Common myeloid progenitor, CD34-positive (primary cell): ENCODE measurements at regions not wholly inside any gene's neighbourhood (a gene's known extent, or its start where the extent isn't known, plus 50 kb on each side); places are given as distances from the start of the nearest gene placed in this dataset.

Experiments
- CTCF ChIA-PET: fragments of 350-600 bp; sonication (Branson Sonifier 250); formaldehyde crosslinking; loops from one replicate; lab custom pipeline; 2021; ENCODE audit warnings: antibody characterized with exemption; lab: Charles Lee
- POLR2A ChIA-PET: fragments of 350-600 bp; sonication (Branson Sonifier 250); formaldehyde crosslinking; loops from one replicate; lab custom pipeline; 2021; ENCODE audit warnings: antibody characterized with exemption; lab: Charles Lee
- DNase-seq, 3 donors: peaks; one replicate each; pipeline versions ENCODE4 v3.0.0 to v3.0.0-alpha.2; 2013
- H3K27ac ChIP-seq, 2 experiments: 1 replicate in 1 of 2; 2 replicates in 1 of 2; pipeline ENCODE4 v1.7.0; 2013; ENCODE audit warnings: inconsistent platforms in 2 of 2, low read length in 2 of 2, mild to moderate bottlenecking in 2 of 2, low read depth in 1 of 2, moderate library complexity in 1 of 2; ENCODE audit not compliant: severe bottlenecking in 2 of 2, insufficient read depth in 1 of 2, poor library complexity in 1 of 2
- H3K27me3 ChIP-seq, 5 experiments: replicated peaks in 2 of 5; 1 replicate in 3 of 5; 2 replicates in 2 of 5; pipeline versions ENCODE4 v1.6.1 to v1.7.0; 2013; ENCODE audit warnings: low read length in 4 of 5, mild to moderate bottlenecking in 2 of 5, moderate library complexity in 2 of 5, inconsistent platforms in 1 of 5; ENCODE audit not compliant: insufficient read depth in 5 of 5, control insufficient read depth in 4 of 5
- H3K36me3 ChIP-seq, 4 experiments: 1 replicate in 2 of 4; 2 replicates in 2 of 4; pipeline versions ENCODE4 v1.6.1 to v1.7.0; 2013; ENCODE audit warnings: low read length in 3 of 4, control low read depth in 1 of 4, mild to moderate bottlenecking in 1 of 4; ENCODE audit not compliant: control insufficient read depth in 4 of 4, insufficient read depth in 4 of 4
- H3K4me1 ChIP-seq, 4 experiments: 1 replicate in 3 of 4; 2 replicates in 1 of 4; pipeline versions ENCODE4 v1.6.1 to v1.7.1; 2013; ENCODE audit warnings: low read length in 3 of 4, mild to moderate bottlenecking in 3 of 4, control low read depth in 1 of 4, inconsistent platforms in 1 of 4, moderate library complexity in 1 of 4; ENCODE audit not compliant: control insufficient read depth in 4 of 4, insufficient read depth in 4 of 4; ENCODE audit errors: control extremely low read depth in 1 of 4
- H3K4me3 ChIP-seq, 7 experiments: 1 replicate in 4 of 7; 2 replicates in 3 of 7; pipeline versions ENCODE4 v1.5.1 to v1.7.0; 2013; ENCODE audit warnings: mild to moderate bottlenecking in 7 of 7, low read length in 6 of 7, moderate library complexity in 6 of 7, inconsistent platforms in 2 of 7, low read depth in 2 of 7, control low read depth in 1 of 7; ENCODE audit not compliant: insufficient read depth in 4 of 7, control insufficient read depth in 1 of 7; ENCODE audit errors: extremely low read depth in 1 of 7
- H3K9me3 ChIP-seq, 5 experiments: 1 replicate in 4 of 5; 2 replicates in 1 of 5; pipeline versions ENCODE4 v1.6.1 to v1.7.1; 2013; ENCODE audit warnings: low read length in 4 of 5, mild to moderate bottlenecking in 2 of 5, inconsistent platforms in 1 of 5, low read depth in 1 of 5, moderate library complexity in 1 of 5; ENCODE audit not compliant: control insufficient read depth in 4 of 5, insufficient read depth in 2 of 5; ENCODE audit errors: control extremely low read depth in 1 of 5
- WGBS: methylation state at CpG from one replicate; pipeline ENCODE4 v1.1.5; 2013; ENCODE audit not compliant: insufficient coverage; 5-methylcytosine and 5-hydroxymethylcytosine counted together

DNA sequence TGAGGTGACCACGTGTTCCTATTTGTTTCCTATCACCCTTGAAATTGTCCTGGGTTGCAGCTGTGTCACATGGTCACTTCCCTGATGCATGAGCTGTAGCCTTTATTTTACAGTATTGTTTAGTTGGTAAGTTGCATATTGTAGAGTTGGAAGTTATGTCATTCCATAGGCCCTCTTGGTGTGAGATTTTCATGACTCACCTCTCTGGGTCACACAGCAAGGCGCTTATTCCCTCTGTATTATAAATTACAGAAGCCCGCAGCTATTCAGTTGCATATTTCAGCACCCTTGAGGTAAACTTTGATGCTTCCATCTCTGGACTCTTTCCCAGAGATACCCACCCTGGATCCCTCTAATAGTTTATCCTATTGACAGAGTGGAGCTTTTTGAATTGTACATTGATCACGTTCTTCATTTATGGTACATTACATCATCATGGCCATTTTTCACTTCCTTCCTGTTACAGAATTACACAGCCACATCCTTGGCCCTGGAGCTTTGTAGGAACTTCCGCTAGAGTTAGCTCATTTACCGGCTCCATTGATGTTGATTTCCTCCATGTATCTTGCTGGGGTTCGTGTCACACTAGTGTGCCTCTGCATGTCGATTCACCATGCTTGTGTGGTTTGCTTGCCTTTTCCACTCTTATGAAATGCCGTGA lies 543.1 kb upstream of the RGMA start:
- Histone ChIP-seq H3K27me3 (peaks cover 0 to 2% (median 0%) of the 10 kb centered on the region in 5 experiments), H3K4me3 (no peak overlapping the region), H3K36me3 (no peaks in the 10 kb centered on the region), H3K4me1 (no peaks in the 10 kb centered on the region), H3K27ac (no peak overlapping the region), H3K9me3 (peaks cover 0 to 3% (median 2%) of the 10 kb centered on the region in 5 experiments)
- ChIA-PET POLR2A (no interaction called here), CTCF (interaction anchor here (0.6 to 0.8 kb wide), 2 partner anchors 503 to 888 kb away, joined by 3 read pairs; no protein-coding TSS in a partner anchor)
- 89% methylated on average over 9 of the region's 9 CpGs for WGBS
- no peak for DNase-seq

DNA sequence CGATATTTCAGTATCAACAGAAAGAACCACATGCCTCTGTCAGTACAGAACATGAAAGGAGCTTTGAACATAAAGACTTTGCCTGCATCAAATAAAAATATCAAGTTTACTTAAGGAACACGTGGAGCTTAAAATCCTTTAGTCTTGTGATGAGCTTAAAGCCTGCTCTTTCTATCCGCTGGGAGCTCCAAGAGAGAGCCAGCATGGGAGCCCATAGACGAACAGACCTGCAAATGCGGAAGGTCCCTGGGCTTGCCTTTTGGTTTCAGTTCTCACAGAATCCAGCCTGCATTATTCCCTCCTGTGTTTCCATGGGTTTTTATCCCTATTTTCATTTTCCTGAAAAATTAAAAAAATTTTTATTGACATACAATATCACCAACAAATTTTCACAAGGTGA lies 530.6 kb upstream of the RGMA start:
- DNase-seq: no peak
- Histone ChIP-seq H3K36me3 (no peaks in the 10 kb centered on the region), H3K27ac (no peak overlapping the region), H3K4me3 (no peak overlapping the region), H3K27me3 (peaks cover 0 to 20% (median 4%) of the 10 kb centered on the region in 5 experiments), H3K4me1 (no peaks in the 10 kb centered on the region), H3K9me3 (no peaks in the 10 kb centered on the region)
- ChIA-PET CTCF (no interaction called here), POLR2A (no interaction called here)
- WGBS: 83% methylated on average over 5 of the region's 5 CpGs

DNA sequence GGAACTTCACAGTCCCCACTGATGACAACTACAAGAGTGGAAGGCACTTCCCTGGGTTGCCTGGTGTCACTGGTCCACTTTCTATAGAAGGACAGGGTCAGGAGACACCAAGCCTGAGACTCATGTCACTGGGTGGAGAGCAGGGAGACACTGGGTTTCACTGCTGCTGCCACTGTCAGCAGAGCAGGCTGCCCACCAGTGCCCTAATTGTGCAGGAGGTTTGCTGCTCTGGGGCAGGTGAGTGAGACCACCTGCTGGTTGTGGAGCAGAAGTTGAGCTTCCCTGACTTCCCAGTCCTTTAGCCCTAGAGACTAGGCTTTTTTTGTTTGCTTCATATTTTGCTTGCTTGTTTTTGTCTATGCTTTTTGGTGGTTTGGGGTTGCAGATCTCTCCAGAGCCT lies 528.4 kb upstream of the RGMA start:
- no peaks in the 10 kb centered on the region for H3K9me3 ChIP-seq
- no peak overlapping the region for H3K4me3 ChIP-seq
- DNase-seq: peak in 2 of 3 donors; percentile 2 to 10
- ChIA-PET POLR2A (no interaction called here), CTCF (no interaction called here)
- peaks cover 0 to 19% (median 4%) of the 10 kb centered on the region in 5 experiments for H3K27me3 ChIP-seq
- no peak overlapping the region for H3K27ac ChIP-seq
- H3K36me3 ChIP-seq: no peaks in the 10 kb centered on the region
- H3K4me1 ChIP-seq: no peaks in the 10 kb centered on the region

DNA sequence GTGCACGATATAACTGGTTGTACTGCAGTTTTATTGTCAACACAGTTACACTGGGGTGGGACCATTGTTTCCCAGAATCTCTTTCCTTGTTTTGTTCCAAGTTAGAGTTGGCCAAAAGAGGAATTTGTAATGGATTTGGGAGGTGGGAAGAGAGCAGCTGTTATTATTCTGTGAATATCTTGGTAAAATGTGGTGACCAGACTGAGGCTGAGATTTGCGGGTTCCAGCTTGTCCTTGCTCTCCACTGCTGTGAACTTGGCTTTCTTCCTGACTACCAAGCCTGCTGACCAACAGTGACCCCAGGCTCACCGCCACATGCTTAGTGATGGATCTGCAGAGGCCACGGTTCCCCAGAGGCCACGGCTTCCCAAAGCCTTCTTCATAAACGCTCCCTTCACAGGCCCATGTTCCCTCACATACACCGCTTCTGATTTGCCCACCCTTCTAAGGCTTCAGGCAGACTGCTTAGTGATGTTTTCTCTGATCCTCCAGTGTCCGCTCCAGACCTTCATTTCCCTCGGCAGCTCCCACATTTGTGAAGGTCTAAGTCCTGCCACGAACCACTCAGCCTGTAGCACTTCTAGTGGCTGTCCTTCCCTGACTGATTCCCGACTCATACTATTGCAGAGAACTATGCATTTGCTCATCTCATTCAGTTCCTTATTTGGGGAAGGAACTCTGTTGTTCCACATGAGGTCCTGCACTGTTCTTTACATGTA lies 525.5 kb upstream of the RGMA start:
- ChIA-PET CTCF (no interaction called here), POLR2A (no interaction called here)
- no peaks in the 10 kb centered on the region for H3K9me3 ChIP-seq
- no peak overlapping the region for H3K4me3 ChIP-seq
- H3K27ac ChIP-seq: no peak overlapping the region
- no peaks in the 10 kb centered on the region for H3K4me1 ChIP-seq
- DNase-seq: no peak
- no peaks in the 10 kb centered on the region for H3K36me3 ChIP-seq
- WGBS: 90% methylated on average over 10 of the region's 11 CpGs
- peaks cover 0 to 15% (median 3%) of the 10 kb centered on the region in 5 experiments for H3K27me3 ChIP-seq

DNA sequence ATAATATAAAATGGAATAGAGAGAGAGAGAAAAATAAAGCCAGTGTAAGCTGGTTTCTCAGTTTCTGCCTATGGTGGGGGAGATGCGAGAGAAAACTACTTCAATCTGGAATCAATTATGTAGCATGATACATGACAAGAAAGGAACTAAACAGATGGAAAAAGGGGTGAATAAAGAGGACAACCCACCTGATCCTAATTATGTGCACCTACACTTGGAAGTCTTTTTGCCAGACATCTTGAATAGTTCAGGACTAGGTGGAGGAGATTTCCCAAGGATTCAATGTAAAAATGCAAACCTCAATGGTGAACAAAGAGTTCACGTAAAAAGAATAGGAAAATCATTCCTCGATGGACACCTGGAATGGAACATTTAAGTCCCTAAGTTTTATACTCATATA lies 524.4 kb upstream of the RGMA start:
- CTCF ChIA-PET: no interaction called here
- Histone ChIP-seq H3K4me3 (no peak overlapping the region), H3K27me3 (peaks cover 0 to 10% (median 4%) of the 10 kb centered on the region in 5 experiments), H3K9me3 (no peaks in the 10 kb centered on the region), H3K36me3 (no peaks in the 10 kb centered on the region), H3K4me1 (no peaks in the 10 kb centered on the region), H3K27ac (no peak overlapping the region)
- no peak for DNase-seq
- POLR2A ChIA-PET: no interaction called here
- WGBS: no CpG with 5 or more reads among the region's 3 CpGs

DNA sequence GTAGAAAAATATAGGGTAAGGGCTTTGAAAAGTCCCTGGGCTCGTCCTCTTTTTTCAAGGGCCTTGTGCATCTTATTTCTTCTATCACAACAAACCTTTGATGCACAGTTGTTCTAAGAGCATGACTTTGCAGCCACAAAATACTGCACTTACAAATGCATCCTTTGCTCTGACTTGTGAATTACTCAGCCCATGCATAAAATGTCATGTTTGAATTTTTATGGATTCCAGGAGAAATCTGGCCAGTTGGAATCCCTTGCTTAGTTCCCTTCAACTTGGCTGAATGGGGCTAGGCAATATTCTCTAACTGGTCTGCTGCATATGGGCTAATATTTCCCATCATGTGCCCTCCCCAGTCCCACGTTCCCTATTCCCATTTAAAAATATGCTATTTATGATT lies 523.9 kb upstream of the RGMA start:
- no peak overlapping the region for H3K4me3 ChIP-seq
- no peak overlapping the region for H3K27ac ChIP-seq
- H3K9me3 ChIP-seq: no peaks in the 10 kb centered on the region
- POLR2A ChIA-PET: no interaction called here
- no peak for DNase-seq
- WGBS: no CpG with 5 or more reads among the region's 2 CpGs
- no peaks in the 10 kb centered on the region for H3K4me1 ChIP-seq
- CTCF ChIA-PET: no interaction called here
- H3K27me3 ChIP-seq: peaks cover 0 to 11% (median 4%) of the 10 kb centered on the region in 5 experiments
- H3K36me3 ChIP-seq: no peaks in the 10 kb centered on the region

DNA sequence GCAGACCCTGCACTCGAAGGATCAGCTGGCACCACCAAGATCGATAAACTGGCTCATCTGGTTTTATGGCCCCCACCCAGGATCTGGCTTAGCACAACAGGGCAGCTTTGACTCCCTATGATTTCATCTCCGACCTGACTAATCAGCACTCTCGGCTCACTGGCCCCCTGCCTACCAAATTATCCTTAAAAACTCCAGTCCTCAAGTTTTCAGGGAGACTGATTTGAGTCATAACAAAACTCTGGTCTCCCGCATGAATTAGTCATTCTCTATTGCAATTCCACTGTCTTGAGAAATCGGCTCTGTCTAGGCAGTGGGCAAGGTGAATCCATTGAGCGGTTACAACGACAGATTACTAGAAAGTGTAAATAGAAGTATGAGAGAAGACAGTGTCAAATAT lies 521.9 kb upstream of the RGMA start:
- WGBS: 94% methylated on average over 8 of the region's 8 CpGs
- CTCF ChIA-PET: no interaction called here
- no peak for DNase-seq

More for the DNA sequence above, 521.9 kb upstream of the RGMA start:
- Histone ChIP-seq H3K4me3 (no peak overlapping the region), H3K27me3 (peaks cover 0 to 4% (median 2%) of the 10 kb centered on the region in 5 experiments), H3K36me3 (no peaks in the 10 kb centered on the region), H3K27ac (no peak overlapping the region), H3K4me1 (no peaks in the 10 kb centered on the region), H3K9me3 (no peaks in the 10 kb centered on the region)
- POLR2A ChIA-PET: no interaction called here
